ENCODE measurements at regions not wholly inside any gene's neighbourhood (a gene's known extent, or its start where the extent isn't known, plus 50 kb on each side); places are given as distances from the start of the nearest gene placed in this dataset.

DNA sequence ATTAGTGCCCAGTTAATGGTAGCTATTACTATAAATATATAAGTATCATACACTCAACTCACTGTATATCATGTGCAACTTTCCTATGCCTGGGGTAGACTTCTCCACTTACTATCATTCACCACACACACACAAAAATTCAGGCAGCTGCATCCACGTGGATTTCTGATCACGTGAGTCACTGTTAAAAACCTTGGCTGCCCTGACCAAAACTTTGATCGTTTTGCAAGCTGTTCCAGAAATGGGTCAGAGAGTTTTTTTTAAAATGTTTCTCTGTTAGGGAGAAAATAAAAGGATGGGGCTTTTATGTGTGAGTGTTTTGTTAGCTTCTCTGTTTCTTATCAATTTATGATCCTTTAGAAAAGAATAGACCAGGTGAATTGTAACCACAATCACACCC lies 198.2 kb upstream of the CNOT2 start:
- no peak overlapping the region for H3K9ac ChIP-seq (ENCODE audit: low read depth, low read length)
- no peaks in the 10 kb centered on the region for H3K36me3 ChIP-seq (ENCODE audit: insufficient read depth, low read depth, low read length)
- no peaks in the 10 kb centered on the region; the same call in 1 of the 2 replicates for H3K4me1 ChIP-seq (ENCODE audit: insufficient read depth, low read length)
- H3K27me3 ChIP-seq (ENCODE audit: insufficient read depth, low read length), result no peaks in the 10 kb centered on the region
- H3K27ac ChIP-seq (ENCODE audit: low read length), result no peak overlapping the region
- no peak overlapping the region for H3K4me3 ChIP-seq (ENCODE audit: low read length)
- no peaks in the 10 kb centered on the region for H3K9me3 ChIP-seq (ENCODE audit: insufficient read depth, low read depth, low read length)

DNA sequence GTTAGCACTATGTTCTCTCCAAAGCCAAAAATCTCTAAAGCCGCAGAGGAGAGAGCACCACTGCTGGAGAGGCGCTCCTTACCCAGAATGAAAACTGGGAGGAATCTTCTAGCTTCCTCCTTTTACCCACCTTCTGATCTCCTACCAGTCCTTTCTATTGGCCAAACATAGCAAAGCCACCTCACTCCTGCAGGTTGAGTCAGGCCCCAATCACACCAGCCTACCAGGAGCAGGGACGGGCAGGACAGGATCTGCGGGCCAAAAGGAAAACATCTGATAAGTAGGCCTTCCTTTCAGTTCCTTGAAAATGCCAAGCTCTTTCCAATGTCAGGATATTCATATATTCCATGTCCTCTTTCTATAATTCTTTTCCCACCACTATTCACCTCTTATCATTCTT lies 197.7 kb upstream of the CNOT2 start:
- H3K36me3 ChIP-seq (ENCODE audit: insufficient read depth, low read depth, low read length), result no peaks in the 10 kb centered on the region
- H3K27me3 ChIP-seq (ENCODE audit: insufficient read depth, low read length), result no peaks in the 10 kb centered on the region
- no peaks in the 10 kb centered on the region; the same call in 1 of the 2 replicates for H3K4me1 ChIP-seq (ENCODE audit: insufficient read depth, low read length)
- no peak overlapping the region for H3K9ac ChIP-seq (ENCODE audit: low read depth, low read length)
- H3K4me3 ChIP-seq (ENCODE audit: low read length), result no peak overlapping the region
- no peaks in the 10 kb centered on the region for H3K9me3 ChIP-seq (ENCODE audit: insufficient read depth, low read depth, low read length)
- no peak overlapping the region for H3K27ac ChIP-seq (ENCODE audit: low read length)

DNA sequence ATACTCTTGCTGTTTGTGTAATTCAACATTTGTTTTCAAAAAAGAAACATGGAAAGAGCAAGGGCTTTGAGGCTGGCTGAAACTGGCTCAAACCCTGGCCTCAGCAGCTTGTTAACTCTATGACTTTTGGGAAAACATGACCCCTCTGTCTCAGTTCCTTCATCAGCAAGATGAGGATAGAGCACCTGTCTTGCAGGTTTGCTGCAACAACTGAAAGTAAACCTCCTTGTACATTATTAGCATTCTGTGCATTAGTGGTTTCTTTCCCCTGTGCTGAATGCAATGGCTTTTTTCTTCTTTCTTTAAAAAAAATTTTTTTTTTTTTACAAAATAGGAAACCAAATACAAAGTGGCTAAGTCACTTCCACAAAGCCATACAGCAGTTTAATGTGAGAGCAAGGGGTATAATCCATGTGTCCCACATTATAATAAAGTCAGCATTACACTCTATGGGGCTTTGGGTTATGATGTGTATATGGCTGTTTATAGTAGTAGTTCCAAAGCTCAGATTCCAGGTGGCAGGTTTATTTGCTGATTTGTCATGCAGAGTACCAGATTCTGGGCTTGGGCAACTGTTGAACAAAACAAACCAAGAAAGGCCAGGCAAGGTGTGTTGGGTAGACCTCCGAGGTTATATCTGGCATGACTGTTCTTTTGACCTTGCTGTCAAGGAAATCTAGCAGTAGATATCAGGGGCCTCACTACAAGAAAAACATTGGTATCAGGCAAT lies 194.5 kb upstream of the CNOT2 start:
- Histone ChIP-seq H3K27ac (ENCODE audit: low read length) (no peak overlapping the region), H3K27me3 (ENCODE audit: insufficient read depth, low read length) (no peaks in the 10 kb centered on the region), H3K9ac (ENCODE audit: low read depth, low read length) (no peak overlapping the region), H3K36me3 (ENCODE audit: insufficient read depth, low read depth, low read length) (no peaks in the 10 kb centered on the region), H3K9me3 (ENCODE audit: insufficient read depth, low read depth, low read length) (no peaks in the 10 kb centered on the region), H3K4me1 (ENCODE audit: insufficient read depth, low read length) (no peaks in the 10 kb centered on the region), H3K4me3 (ENCODE audit: low read length) (no peak overlapping the region)

DNA sequence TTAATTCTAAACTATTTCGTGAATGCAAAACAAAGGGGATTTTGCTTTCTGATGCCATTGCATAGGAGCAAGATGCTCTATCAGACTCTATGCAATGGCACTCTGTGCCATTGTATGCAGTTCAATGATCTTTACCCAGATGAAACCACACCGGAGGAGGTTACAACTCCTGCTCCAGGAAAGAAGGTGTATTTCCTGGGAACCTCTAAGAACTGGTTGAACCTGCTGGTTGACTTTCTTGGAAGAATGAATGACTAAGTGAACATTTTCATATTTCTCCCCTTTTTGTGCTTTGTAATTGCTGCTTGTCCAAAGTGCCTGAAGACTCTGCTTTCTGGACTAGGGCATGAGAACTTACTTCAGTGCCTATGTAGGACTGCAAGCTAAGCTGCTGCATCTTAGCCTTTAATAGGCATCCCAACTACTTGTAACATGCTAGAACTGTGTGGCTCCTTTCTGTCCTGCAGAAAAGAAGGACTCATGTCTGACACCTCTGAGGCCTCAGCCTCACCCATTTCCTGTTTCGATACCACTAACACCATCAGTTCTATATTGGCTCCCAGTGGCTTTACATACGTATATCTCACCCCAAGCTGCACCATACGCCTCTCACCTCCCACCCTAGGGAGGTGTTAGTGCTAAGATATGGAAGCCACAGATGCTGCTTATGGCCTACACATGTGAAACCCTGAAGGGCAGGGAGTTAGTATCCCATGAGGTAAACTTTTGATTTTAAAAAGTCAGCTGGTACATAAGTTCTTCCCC lies 193.5 kb upstream of the CNOT2 start:
- Histone ChIP-seq H3K27ac (ENCODE audit: low read length) (no peak overlapping the region), H3K27me3 (ENCODE audit: insufficient read depth, low read length) (no peaks in the 10 kb centered on the region), H3K9ac (ENCODE audit: low read depth, low read length) (no peak overlapping the region), H3K9me3 (ENCODE audit: insufficient read depth, low read depth, low read length) (no peaks in the 10 kb centered on the region), H3K36me3 (ENCODE audit: insufficient read depth, low read depth, low read length) (no peaks in the 10 kb centered on the region), H3K4me3 (ENCODE audit: low read length) (no peak overlapping the region), H3K4me1 (ENCODE audit: insufficient read depth, low read length) (no peaks in the 10 kb centered on the region)

DNA sequence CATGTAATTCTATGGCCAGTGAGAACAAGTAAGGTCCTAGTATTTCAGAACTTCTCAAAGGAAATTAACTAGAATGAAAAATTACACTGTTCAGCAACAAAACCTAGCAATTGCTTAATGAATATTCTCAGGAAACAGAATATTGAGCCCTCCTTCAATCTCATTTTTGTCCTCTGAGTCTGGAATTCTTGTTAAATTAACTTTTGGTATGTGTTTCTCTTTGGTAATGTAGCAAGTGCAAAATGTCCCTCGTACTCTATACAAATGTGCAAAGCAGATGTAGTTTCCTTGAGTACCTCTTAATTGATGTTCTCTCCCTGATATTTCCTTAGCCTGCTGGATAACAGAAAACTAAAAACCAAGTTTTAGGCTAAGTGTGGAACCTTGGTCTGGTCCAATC lies 190.8 kb upstream of the CNOT2 start:
- H3K9ac ChIP-seq (ENCODE audit: low read depth, low read length), result no peak overlapping the region
- H3K27ac ChIP-seq (ENCODE audit: low read length), result no peak overlapping the region
- no peak overlapping the region for H3K4me3 ChIP-seq (ENCODE audit: low read length)
- H3K4me1 ChIP-seq (ENCODE audit: insufficient read depth, low read length), result no peaks in the 10 kb centered on the region
- no peaks in the 10 kb centered on the region for H3K36me3 ChIP-seq (ENCODE audit: insufficient read depth, low read depth, low read length)
- no peaks in the 10 kb centered on the region for H3K9me3 ChIP-seq (ENCODE audit: insufficient read depth, low read depth, low read length)
- H3K27me3 ChIP-seq (ENCODE audit: insufficient read depth, low read length), result no peaks in the 10 kb centered on the region

DNA sequence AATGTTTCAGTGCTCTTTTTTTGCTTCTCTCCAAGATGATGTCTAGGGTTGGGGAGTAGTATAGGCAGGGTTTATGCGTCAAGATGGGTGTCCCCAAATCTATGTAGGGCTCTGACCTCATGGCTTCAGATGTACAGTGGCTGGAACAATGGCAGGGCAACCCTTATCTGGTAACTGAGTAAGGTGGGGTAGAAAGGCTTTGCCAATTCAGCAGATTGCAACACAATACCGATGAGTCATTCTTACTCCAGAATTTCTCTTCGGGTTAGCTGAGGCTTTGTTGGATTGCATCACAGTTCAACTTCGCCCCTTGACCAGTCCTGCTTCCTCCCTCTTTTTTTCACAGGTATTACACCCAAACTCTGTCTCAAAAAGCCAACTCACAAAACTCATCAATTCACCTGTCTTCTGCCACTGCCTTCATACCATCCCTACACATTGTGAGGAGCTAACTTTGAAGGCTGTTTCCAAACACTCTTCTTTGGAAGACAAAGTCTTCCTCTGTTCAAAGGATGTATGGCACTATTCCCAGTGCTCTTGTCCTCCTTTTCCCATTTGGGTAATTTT lies 190.2 kb upstream of the CNOT2 start:
- Histone ChIP-seq H3K27me3 (ENCODE audit: insufficient read depth, low read length) (no peaks in the 10 kb centered on the region), H3K27ac (ENCODE audit: low read length) (no peak overlapping the region), H3K36me3 (ENCODE audit: insufficient read depth, low read depth, low read length) (no peaks in the 10 kb centered on the region), H3K9ac (ENCODE audit: low read depth, low read length) (no peak overlapping the region), H3K9me3 (ENCODE audit: insufficient read depth, low read depth, low read length) (no peaks in the 10 kb centered on the region), H3K4me1 (ENCODE audit: insufficient read depth, low read length) (no peaks in the 10 kb centered on the region), H3K4me3 (ENCODE audit: low read length) (no peak overlapping the region)

DNA sequence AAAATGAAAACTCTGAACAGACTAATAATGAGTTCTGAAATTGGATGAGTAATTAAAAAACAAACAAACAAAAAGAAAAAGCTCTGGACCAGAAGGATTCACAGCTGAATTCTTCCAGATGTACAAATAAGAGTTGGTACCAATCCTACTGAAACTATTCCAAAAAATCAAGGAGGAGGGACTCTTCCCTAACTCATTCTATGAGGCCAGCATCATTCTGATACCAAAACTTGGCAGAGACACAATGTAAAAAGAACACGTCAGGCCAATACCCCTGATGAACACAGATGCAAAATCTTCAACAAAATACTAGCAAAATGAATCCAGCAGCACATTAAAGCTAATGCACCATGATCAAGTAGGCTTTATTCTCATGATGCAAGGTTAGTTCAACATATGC lies 183.9 kb upstream of the CNOT2 start:
- H3K9me3 ChIP-seq (ENCODE audit: insufficient read depth, low read depth, low read length), result no peaks in the 10 kb centered on the region
- H3K36me3 ChIP-seq (ENCODE audit: insufficient read depth, low read depth, low read length), result no peaks in the 10 kb centered on the region
- no peak overlapping the region for H3K9ac ChIP-seq (ENCODE audit: low read depth, low read length)
- no peak overlapping the region for H3K27ac ChIP-seq (ENCODE audit: low read length)
- H3K4me3 ChIP-seq (ENCODE audit: low read length), result no peak overlapping the region
- no peaks in the 10 kb centered on the region for H3K4me1 ChIP-seq (ENCODE audit: insufficient read depth, low read length)
- H3K27me3 ChIP-seq (ENCODE audit: insufficient read depth, low read length), result no peaks in the 10 kb centered on the region

DNA sequence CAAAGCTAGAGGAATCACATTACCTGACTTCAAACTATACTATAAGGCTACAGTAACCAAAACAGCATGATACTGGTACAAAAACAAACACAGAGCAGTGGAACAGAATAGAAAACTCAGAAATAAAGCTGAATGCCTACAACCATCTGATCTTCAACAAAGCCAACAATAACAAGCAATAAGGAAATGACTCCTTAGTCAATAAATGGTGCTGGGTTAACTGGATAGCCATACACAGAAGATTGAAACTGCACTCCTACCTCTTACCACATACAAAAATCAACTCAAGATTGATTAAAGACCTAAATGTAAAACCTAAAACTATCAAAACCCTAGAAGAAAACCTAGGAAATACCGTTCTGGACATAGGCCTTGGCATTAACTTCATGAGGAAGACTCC lies 182.6 kb upstream of the CNOT2 start:
- no peaks in the 10 kb centered on the region for H3K4me1 ChIP-seq (ENCODE audit: insufficient read depth, low read length)
- no peaks in the 10 kb centered on the region for H3K36me3 ChIP-seq (ENCODE audit: insufficient read depth, low read depth, low read length)
- H3K4me3 ChIP-seq (ENCODE audit: low read length), result no peak overlapping the region
- no peaks in the 10 kb centered on the region for H3K9me3 ChIP-seq (ENCODE audit: insufficient read depth, low read depth, low read length)
- H3K27me3 ChIP-seq (ENCODE audit: insufficient read depth, low read length), result no peaks in the 10 kb centered on the region
- no peak overlapping the region for H3K27ac ChIP-seq (ENCODE audit: low read length)
- H3K9ac ChIP-seq (ENCODE audit: low read depth, low read length), result no peak overlapping the region

DNA sequence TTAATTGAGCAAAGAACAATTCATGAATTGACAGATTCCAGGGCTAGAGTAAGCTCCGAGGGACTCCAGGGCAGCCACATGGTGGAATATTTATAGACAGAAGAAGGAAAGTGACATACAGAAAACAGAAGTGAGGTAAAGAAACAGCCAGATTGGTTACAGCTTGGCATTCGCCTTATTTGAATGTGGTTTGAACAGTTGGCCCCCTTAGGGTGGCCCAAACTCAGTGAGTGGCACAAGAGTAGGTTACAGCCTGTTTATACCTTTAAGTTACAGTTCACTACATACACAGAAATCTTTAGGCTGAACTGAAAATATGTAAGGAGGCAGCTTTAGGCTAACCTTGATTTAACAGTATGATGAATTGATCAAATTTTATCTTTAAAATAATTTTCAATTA lies 174.5 kb upstream of the CNOT2 start:
- Histone ChIP-seq H3K27me3 (ENCODE audit: insufficient read depth, low read length) (no peaks in the 10 kb centered on the region), H3K9ac (ENCODE audit: low read depth, low read length) (no peak overlapping the region), H3K4me1 (ENCODE audit: insufficient read depth, low read length) (peaks cover 17% of the 10 kb centered on the region; the same call in 1 of the 2 replicates), H3K36me3 (ENCODE audit: insufficient read depth, low read depth, low read length) (no peaks in the 10 kb centered on the region), H3K9me3 (ENCODE audit: insufficient read depth, low read depth, low read length) (no peaks in the 10 kb centered on the region), H3K27ac (ENCODE audit: low read length) (no peak overlapping the region), H3K4me3 (ENCODE audit: low read length) (0 out of 2 replicates have a peak overlapping the region, but pooled peaks have one; percentile 2)

DNA sequence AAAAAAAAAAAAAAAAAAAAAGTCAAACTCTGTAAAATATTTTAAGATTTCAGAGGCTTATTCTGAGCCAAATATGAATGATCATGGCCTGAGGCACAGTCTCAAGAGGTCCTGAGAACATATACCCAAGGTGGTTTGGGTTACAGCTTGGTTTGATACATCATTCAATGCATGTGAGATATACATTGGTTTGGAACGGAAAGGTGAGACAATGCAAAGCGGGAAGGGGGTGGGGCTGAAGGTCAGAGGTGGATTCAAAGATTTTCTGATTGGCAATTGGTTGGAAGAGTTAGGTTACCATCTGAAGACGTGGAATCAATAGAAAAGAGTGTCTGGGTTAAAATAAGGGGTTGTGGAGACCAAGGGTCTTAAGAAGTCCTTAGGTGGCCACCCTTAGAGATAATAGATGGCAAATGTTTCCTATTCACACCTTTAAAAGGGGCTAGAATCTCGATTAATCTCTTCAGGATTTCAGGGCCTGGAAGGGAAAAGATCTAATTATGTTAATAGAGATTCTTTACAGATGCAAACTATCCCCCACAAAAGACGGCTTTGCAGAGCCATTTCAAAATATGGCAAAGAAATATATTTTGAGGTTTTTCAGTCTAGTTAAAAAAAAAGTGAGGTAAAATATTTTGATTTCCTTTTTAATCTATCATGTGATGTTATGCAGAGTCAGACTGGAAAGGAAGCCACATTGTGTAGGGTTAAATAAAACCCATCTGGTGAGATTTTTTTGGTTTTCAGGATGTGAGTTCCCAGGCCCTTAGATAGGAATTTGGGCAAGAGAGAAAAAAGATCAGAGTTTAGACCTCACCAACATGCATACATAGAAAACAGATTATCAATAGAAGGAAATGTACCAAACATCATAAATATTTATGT lies 173.8 kb upstream of the CNOT2 start:
- H3K9ac ChIP-seq (ENCODE audit: low read depth, low read length), result no peak overlapping the region

DNA sequence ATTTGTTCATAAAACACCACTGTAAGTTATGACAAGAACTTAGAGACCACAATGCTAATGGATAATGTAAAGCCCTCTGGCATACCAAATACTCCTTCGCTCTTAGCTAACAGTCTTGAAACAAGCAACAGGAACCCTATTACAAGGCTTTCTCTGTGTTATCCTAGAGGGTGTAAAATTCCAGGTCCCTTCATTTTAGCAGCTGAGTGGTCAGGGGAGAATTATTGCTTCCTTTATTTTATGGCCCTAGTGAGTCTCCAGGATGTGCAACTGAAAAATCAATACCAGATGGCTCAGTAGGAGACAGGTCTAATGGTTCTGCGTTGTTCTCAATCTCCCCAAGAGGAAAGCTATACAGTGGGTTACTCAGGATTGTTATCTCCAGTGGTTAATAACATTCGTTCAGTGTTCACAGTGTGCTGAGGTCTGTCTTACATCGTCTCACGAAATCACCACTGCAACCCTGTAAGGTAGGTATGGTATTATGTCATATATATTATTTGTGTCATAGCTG lies 172.7 kb upstream of the CNOT2 start:
- H3K9ac ChIP-seq (ENCODE audit: low read depth, low read length), result no peak overlapping the region
- no peaks in the 10 kb centered on the region for H3K9me3 ChIP-seq (ENCODE audit: insufficient read depth, low read depth, low read length)
- H3K4me3 ChIP-seq (ENCODE audit: low read length), result no peak overlapping the region
- no peaks in the 10 kb centered on the region for H3K27me3 ChIP-seq (ENCODE audit: insufficient read depth, low read length)
- H3K27ac ChIP-seq (ENCODE audit: low read length), result no peak overlapping the region
- no peaks in the 10 kb centered on the region for H3K36me3 ChIP-seq (ENCODE audit: insufficient read depth, low read depth, low read length)
- peaks cover 20% of the 10 kb centered on the region; the same call in 1 of the 2 replicates for H3K4me1 ChIP-seq (ENCODE audit: insufficient read depth, low read length)

More for the DNA sequence above, 173.8 kb upstream of the CNOT2 start:
- peaks cover 18% of the 10 kb centered on the region; the same call in 1 of the 2 replicates for H3K4me1 ChIP-seq (ENCODE audit: insufficient read depth, low read length)
- 0 out of 2 replicates have a peak overlapping the region, but pooled peaks have one; percentile 2 for H3K4me3 ChIP-seq (ENCODE audit: low read length)
- H3K36me3 ChIP-seq (ENCODE audit: insufficient read depth, low read depth, low read length), result no peaks in the 10 kb centered on the region
- H3K27me3 ChIP-seq (ENCODE audit: insufficient read depth, low read length), result no peaks in the 10 kb centered on the region
- no peak overlapping the region for H3K27ac ChIP-seq (ENCODE audit: low read length)
- H3K9me3 ChIP-seq (ENCODE audit: insufficient read depth, low read depth, low read length), result no peaks in the 10 kb centered on the region
